Tibial nerve (tissue), 4 donors: ENCODE measurements at regions not wholly inside any gene's neighbourhood (a gene's known extent, or its start where the extent isn't known, plus 50 kb on each side); places are given as distances from the start of the nearest gene placed in this dataset.

ENCODE experiments used
- EP300 ChIP-seq, 2 donors: sonication (generic); formaldehyde crosslinking; IDR thresholded peaks; one replicate each; pipeline ENCODE4 v1.6.1; 2017; ENCODE audit warnings: antibody characterized with exemption in 2 of 2, mild to moderate bottlenecking in 1 of 2
- POLR2A ChIP-seq, 2 donors: fragments of 450-650 bp; IDR thresholded peaks; one replicate each; pipeline ENCODE4 v1.6.1; 2017; ENCODE audit warnings: antibody characterized with exemption in 2 of 2, mild to moderate bottlenecking in 2 of 2, moderate library complexity in 2 of 2
- TF ChIP-seq, protein P1 (sequence below), 5 experiments: fragments of 200-600 bp in 3 of 5; fragments of 450-650 bp in 2 of 5; sonication (generic) in 3 of 5; IDR thresholded peaks; one replicate each; pipeline ENCODE4 v1.5.1; 2016 to 2019; ENCODE audit warnings: antibody characterized with exemption in 5 of 5, mild to moderate bottlenecking in 3 of 5, moderate library complexity in 2 of 5

DNA sequence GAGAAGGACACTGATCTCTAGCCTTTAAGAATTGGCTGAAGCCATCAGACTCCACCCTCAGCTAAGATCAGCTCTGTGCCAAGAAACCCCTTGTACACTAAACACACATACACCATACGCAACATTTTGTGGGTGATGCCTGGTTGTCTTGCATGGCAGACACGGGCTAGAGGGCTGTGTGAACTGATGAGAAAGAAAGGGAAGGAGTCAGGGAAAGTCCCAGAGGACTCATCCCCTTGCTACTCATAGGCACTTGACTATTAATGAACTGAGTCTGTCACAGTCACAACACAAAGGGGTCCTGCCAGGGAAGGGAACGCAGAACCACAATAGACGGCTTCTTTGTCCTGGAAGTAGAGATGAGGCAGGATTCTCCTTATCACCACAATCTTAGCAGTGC is 80.8 kb downstream of the EMP1 start:
- TF ChIP-seq, protein P1, sequence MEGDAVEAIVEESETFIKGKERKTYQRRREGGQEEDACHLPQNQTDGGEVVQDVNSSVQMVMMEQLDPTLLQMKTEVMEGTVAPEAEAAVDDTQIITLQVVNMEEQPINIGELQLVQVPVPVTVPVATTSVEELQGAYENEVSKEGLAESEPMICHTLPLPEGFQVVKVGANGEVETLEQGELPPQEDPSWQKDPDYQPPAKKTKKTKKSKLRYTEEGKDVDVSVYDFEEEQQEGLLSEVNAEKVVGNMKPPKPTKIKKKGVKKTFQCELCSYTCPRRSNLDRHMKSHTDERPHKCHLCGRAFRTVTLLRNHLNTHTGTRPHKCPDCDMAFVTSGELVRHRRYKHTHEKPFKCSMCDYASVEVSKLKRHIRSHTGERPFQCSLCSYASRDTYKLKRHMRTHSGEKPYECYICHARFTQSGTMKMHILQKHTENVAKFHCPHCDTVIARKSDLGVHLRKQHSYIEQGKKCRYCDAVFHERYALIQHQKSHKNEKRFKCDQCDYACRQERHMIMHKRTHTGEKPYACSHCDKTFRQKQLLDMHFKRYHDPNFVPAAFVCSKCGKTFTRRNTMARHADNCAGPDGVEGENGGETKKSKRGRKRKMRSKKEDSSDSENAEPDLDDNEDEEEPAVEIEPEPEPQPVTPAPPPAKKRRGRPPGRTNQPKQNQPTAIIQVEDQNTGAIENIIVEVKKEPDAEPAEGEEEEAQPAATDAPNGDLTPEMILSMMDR (IDR thresholded peaks at IDR 0.05) = no peak
- TF ChIP-seq POLR2A (IDR thresholded peaks at IDR 0.05) = no peak
- no peak for TF ChIP-seq EP300 (IDR thresholded peaks at IDR 0.05)
